ENCODE measurements at regions not wholly inside any gene's neighbourhood (a gene's known extent, or its start where the extent isn't known, plus 50 kb on each side); places are given as distances from the start of the nearest gene placed in this dataset.

DNA sequence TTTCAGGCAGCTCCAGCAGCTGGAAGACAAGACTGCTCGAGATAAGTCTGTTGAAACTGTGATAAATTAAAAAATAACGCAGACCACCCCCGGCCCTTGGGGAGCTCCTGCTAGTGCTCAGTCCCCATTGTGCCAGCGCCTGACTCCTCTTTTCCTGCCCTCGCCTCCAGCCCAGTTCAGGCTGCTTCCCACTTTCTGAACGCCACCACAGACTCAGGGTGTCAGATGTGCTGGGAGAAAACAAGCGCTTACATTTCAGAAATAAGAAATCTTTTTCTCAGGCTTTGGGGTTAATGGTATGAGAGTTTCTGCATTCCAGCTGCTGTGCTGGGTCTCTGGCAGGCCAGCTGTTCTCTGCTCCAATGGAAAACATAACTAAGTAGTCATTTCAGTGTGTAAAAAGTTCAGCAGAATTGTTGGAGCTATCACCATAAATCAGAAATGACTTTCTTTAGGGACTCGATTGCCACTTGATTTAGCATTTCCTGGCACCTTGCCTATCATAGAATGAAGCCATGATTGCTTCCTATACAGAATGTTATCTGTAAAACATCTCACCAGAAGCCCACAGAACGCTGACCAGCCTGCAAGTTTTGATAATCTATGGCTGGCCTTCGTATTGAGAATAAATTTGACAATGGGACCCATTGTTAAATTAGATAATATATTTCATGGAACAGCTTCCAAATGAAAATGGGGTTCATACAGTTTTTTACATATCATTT, 257.0 kb upstream of the ZNF32 start:
- POLR2A ChIA-PET (ENCODE audit: low non-redundant PET) = no interaction called here
- CTCF ChIA-PET = interaction anchor here (0.6 kb wide), 1 partner anchor 142 kb away, joined by 4 read pairs; no protein-coding TSS in a partner anchor
- DNase-seq (ENCODE audit: low spot score) = no peak
- TF ChIP-seq, protein P1, sequence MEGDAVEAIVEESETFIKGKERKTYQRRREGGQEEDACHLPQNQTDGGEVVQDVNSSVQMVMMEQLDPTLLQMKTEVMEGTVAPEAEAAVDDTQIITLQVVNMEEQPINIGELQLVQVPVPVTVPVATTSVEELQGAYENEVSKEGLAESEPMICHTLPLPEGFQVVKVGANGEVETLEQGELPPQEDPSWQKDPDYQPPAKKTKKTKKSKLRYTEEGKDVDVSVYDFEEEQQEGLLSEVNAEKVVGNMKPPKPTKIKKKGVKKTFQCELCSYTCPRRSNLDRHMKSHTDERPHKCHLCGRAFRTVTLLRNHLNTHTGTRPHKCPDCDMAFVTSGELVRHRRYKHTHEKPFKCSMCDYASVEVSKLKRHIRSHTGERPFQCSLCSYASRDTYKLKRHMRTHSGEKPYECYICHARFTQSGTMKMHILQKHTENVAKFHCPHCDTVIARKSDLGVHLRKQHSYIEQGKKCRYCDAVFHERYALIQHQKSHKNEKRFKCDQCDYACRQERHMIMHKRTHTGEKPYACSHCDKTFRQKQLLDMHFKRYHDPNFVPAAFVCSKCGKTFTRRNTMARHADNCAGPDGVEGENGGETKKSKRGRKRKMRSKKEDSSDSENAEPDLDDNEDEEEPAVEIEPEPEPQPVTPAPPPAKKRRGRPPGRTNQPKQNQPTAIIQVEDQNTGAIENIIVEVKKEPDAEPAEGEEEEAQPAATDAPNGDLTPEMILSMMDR (conservative IDR thresholded peaks at IDR 0.05; ENCODE audit: low read depth) = no peak
- no peak overlapping the region for H3K27ac ChIP-seq

DNA sequence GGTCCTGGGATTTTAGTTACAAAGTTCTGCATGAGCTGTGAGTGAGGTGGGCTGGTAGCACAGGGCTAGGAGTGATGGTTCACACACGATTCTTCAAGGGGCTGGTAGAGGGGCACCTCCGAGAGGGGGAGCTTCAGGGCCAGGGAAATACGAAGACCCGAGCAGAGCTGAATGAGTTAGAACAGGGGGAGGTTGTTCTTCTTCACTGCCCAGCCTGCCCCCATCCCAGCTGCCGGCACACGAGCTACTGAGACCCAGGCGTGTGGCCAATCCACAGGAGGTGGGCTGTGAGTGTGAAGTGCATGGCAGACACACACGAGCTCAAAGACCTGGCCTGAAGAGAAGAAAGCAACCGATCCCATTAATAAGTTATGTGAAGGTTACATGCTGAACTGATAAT, 256.2 kb upstream of the ZNF32 start:
- TF ChIP-seq, protein P1 (conservative IDR thresholded peaks at IDR 0.05; ENCODE audit: low read depth) = no peak
- CTCF ChIA-PET = interaction anchor here (0.6 kb wide), 1 partner anchor 68 kb away, joined by 5 read pairs; no protein-coding TSS in a partner anchor
- POLR2A ChIA-PET (ENCODE audit: low non-redundant PET) = no interaction called here
- DNase-seq (ENCODE audit: low spot score) = no peak
- H3K27ac ChIP-seq = no peak overlapping the region

DNA sequence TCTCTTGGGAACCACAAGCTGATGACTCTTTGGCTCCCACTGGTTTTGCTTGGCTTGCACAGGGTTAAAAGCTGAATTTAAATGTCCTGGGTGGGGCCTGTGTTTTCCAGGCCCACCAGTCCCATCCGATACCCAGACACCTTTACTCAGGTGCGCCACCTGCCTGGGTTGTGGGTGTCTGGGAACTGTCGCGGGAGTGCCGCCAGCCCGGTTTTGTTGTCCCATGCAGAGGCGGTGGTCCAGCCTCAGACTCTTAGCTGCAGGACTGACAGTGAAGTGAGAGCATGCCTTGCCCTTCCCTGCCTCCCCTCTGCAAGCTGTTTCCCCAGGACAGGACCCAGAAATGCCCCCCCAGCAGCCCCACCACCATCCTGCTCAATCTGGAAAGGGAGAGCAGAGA, 255.6 kb upstream of the ZNF32 start:
- TF ChIP-seq, protein P1 (conservative IDR thresholded peaks at IDR 0.05; ENCODE audit: low read depth) = no peak
- H3K27ac ChIP-seq = no peak overlapping the region
- ChIA-PET POLR2A (ENCODE audit: low non-redundant PET) (no interaction called here), CTCF (no interaction called here)
- DNase-seq (ENCODE audit: low spot score) = no peak

DNA sequence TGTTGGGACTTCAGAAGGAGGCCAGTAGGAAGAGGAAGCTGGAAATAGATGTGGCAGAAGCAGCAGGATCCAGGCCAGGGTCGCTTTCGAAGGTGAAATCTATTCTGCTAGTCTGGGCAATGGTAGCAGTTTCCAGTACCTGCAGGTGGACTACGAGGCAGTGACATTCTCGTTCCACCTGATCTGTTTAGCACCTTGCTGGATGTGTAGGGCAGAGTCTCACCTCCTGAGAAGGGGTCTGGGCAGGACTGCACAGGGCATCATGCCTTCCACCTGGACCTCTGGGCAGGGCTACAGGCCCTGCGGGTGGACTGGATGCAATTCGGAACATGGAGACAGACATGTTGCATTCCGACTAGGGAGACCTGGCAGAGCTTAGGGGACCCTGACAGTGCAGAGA, 254.8 kb upstream of the ZNF32 start:
- ChIA-PET POLR2A (ENCODE audit: low non-redundant PET) (no interaction called here), CTCF (no interaction called here)
- no peak overlapping the region for H3K27ac ChIP-seq
- TF ChIP-seq, protein P1 (conservative IDR thresholded peaks at IDR 0.05; ENCODE audit: low read depth) = no peak
- DNase-seq (ENCODE audit: low spot score) = no peak

DNA sequence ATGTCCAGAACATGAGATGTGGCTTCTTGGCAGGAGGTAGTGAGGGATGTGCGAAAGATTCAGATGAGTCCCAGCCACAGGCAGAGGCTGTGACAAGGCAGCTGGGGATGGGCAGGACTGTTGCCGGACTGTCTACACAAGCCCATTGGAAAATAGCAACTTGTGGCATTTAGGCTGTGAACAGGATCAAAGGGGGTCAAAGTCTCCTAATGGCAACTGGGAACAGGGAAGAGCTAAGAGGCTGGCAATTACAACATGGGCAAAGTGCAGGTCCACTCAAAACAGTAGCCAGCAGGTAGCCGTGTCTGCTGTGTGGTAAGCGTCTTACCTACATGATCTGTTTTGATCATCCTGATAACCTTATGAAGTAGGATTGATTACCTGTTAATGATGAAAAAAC, 254.2 kb upstream of the ZNF32 start:
- POLR2A ChIA-PET (ENCODE audit: low non-redundant PET) = no interaction called here
- CTCF ChIA-PET = no interaction called here

DNA sequence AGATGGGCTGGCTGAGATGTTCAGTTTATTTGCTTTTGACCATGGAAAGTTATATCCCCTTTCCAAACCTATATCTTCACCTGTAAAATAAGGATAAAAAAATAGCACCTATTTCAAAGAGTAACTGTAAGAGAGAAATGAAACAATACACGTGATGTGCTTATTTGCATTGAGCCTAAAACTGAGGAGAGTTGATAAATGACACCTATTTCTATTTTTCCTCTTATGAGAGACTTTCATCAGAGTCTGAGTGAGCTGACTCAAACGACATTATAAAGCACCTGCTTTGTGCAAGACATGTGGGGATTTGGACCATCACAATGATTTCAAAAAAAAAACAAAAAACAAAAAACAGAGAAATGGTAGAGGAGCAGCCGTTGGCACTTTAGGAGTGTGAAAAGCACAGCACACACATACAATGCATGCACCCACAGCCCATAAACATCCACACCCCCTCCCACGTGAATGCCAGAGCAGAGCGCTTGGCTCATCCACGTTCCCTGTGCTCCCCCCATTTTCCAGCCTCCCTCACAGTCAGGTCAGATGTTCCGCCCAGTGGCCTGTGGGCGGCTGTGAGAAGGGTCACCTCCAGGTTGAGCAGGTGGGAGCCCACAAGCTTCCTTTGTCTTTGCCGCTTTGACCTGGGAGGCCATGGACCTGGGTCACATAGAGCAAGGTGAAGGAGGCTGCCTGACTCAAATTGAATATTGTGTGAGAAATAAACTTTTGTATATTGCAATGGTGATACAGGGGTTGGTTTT, 253.2 kb upstream of the ZNF32 start:
- TF ChIP-seq, protein P1 (conservative IDR thresholded peaks at IDR 0.05; ENCODE audit: low read depth) = no peak
- ChIA-PET CTCF (interaction anchor here (0.6 kb wide), 1 partner anchor 870 kb away, joined by 3 read pairs; no protein-coding TSS in a partner anchor), POLR2A (ENCODE audit: low non-redundant PET) (no interaction called here)
- no peak overlapping the region for H3K27ac ChIP-seq
- DNase-seq (ENCODE audit: low spot score) = no peak

More for the DNA sequence above, 254.2 kb upstream of the ZNF32 start:
- no peak overlapping the region for H3K27ac ChIP-seq
- no peak for DNase-seq (ENCODE audit: low spot score)
- TF ChIP-seq, protein P1 (conservative IDR thresholded peaks at IDR 0.05; ENCODE audit: low read depth) = no peak
